ENCODE measurements at regions not wholly inside any gene's neighbourhood (a gene's known extent, or its start where the extent isn't known, plus 50 kb on each side); places are given as distances from the start of the nearest gene placed in this dataset.

DNA sequence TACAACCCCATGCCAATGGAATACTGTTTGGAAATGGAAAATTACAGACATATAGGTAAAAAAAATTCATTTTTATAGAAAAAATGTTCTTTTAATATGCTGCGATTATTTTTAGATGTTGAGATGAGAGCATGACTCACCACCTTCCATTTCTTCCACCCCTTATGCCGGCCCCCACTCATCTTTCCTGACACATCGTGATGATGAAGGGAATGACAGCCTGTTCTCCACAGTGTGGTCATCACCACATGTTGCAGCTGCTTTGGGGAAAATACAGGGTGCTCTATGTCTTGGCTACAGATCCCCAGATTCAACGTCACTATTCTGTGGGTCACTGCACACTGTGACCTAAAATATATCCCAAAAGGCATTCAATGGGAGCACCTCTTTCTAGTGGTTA, 916.2 kb downstream of the METTL15 start:
- H3K4me1 ChIP-seq (ENCODE audit: control insufficient read depth, low read length), result no peaks in the 10 kb centered on the region
- no peaks in the 10 kb centered on the region for H3K9me2 ChIP-seq (replicated peaks; ENCODE audit: control insufficient read depth, low read length)
- no peak overlapping the region for H3K4me3 ChIP-seq (ENCODE audit: low read length)
- no peaks in the 10 kb centered on the region for H3K27me3 ChIP-seq (ENCODE audit: control insufficient read depth, low read length)
- peaks cover 6% of the 10 kb centered on the region; the same call in 1 of the 2 replicates for H3K9me3 ChIP-seq (ENCODE audit: control insufficient read depth, insufficient read depth, low read length)
- H3K79me2 ChIP-seq (ENCODE audit: control insufficient read depth, low read length), result no peaks in the 10 kb centered on the region
- no peak overlapping the region for H3K4me2 ChIP-seq (ENCODE audit: low read length)
- no peak for TF ChIP-seq EZH2phosphoT487 (IDR thresholded peaks at IDR 0.05; ENCODE audit: borderline replicate concordance, low read length)
- TF ChIP-seq, protein P1, sequence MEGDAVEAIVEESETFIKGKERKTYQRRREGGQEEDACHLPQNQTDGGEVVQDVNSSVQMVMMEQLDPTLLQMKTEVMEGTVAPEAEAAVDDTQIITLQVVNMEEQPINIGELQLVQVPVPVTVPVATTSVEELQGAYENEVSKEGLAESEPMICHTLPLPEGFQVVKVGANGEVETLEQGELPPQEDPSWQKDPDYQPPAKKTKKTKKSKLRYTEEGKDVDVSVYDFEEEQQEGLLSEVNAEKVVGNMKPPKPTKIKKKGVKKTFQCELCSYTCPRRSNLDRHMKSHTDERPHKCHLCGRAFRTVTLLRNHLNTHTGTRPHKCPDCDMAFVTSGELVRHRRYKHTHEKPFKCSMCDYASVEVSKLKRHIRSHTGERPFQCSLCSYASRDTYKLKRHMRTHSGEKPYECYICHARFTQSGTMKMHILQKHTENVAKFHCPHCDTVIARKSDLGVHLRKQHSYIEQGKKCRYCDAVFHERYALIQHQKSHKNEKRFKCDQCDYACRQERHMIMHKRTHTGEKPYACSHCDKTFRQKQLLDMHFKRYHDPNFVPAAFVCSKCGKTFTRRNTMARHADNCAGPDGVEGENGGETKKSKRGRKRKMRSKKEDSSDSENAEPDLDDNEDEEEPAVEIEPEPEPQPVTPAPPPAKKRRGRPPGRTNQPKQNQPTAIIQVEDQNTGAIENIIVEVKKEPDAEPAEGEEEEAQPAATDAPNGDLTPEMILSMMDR (IDR thresholded peaks at IDR 0.05; ENCODE audit: low read depth, low read length, poor library complexity, severe bottlenecking), result no peak
- H3K27ac ChIP-seq (ENCODE audit: low read depth, low read length), result no peak overlapping the region
- no peaks in the 10 kb centered on the region for H3F3A ChIP-seq (ENCODE audit: control insufficient read depth, insufficient read depth)
- no peaks in the 10 kb centered on the region for H3K36me3 ChIP-seq (ENCODE audit: control insufficient read depth, low read length)
- H4K20me1 ChIP-seq (ENCODE audit: control insufficient read depth, insufficient read depth, low read depth, low read length), result no peaks in the 10 kb centered on the region

DNA sequence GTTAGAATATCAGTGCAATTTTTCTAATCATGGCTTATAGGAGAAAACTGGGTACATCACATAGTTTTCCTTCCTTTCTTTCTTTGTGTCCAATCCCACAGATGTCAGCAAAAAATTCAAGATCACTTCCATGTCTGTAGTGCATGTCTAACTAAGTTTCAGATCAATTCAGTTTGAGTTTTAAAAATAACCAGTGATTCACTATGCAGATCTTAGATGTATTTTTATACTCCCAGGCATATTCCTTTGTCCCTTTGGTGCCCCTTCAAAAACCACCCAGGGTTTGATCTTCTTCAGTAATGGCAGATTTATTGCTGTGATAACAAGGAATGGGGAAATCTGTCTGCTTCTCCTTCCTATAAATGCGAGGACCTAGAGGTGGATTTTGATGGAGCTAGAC, 915.6 kb downstream of the METTL15 start:
- TF ChIP-seq, protein P1 (IDR thresholded peaks at IDR 0.05; ENCODE audit: low read depth, low read length, poor library complexity, severe bottlenecking), result no peak
- TF ChIP-seq EZH2phosphoT487 (IDR thresholded peaks at IDR 0.05; ENCODE audit: borderline replicate concordance, low read length), result no peak
- Histone ChIP-seq H3K79me2 (ENCODE audit: control insufficient read depth, low read length) (no peaks in the 10 kb centered on the region), H3K9me3 (ENCODE audit: control insufficient read depth, insufficient read depth, low read length) (peaks cover 4% of the 10 kb centered on the region; the same call in 1 of the 2 replicates), H3K36me3 (ENCODE audit: control insufficient read depth, low read length) (no peaks in the 10 kb centered on the region), H4K20me1 (ENCODE audit: control insufficient read depth, insufficient read depth, low read depth, low read length) (no peaks in the 10 kb centered on the region), H3K4me3 (ENCODE audit: low read length) (no peak overlapping the region), H3K4me1 (ENCODE audit: control insufficient read depth, low read length) (no peaks in the 10 kb centered on the region), H3K27ac (ENCODE audit: low read depth, low read length) (no peak overlapping the region), H3K4me2 (ENCODE audit: low read length) (no peak overlapping the region), H3K27me3 (ENCODE audit: control insufficient read depth, low read length) (no peaks in the 10 kb centered on the region), H3K9me2 (replicated peaks; ENCODE audit: control insufficient read depth, low read length) (no peaks in the 10 kb centered on the region), H3F3A (ENCODE audit: control insufficient read depth, insufficient read depth) (no peaks in the 10 kb centered on the region)

DNA sequence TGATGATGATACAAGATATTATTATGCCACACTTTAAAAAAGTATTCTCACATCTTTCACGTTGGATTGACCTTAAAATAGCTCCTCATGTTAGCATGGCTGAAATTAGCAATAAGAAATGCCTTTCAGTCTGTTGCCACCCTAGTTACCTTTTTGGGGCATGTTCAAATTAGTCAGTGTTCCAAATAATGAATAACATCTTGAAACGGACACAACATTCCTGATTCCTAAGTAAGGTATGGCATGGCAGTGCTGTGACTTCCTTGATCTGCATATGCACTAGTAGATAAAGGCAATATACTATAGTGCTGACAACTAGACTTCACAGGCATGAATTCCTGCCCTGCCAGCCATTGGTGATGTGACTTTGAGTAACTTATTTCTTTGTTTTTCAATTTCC, 914.5 kb downstream of the METTL15 start:
- Histone ChIP-seq H3K9me3 (ENCODE audit: control insufficient read depth, insufficient read depth, low read length) (no peaks in the 10 kb centered on the region), H3K27ac (ENCODE audit: low read depth, low read length) (no peak overlapping the region), H3F3A (ENCODE audit: control insufficient read depth, insufficient read depth) (no peaks in the 10 kb centered on the region), H3K36me3 (ENCODE audit: control insufficient read depth, low read length) (no peaks in the 10 kb centered on the region), H3K9me2 (replicated peaks; ENCODE audit: control insufficient read depth, low read length) (no peaks in the 10 kb centered on the region), H4K20me1 (ENCODE audit: control insufficient read depth, insufficient read depth, low read depth, low read length) (no peaks in the 10 kb centered on the region), H3K4me1 (ENCODE audit: control insufficient read depth, low read length) (no peaks in the 10 kb centered on the region), H3K4me3 (ENCODE audit: low read length) (no peak overlapping the region), H3K4me2 (ENCODE audit: low read length) (no peak overlapping the region), H3K79me2 (ENCODE audit: control insufficient read depth, low read length) (no peaks in the 10 kb centered on the region), H3K27me3 (ENCODE audit: control insufficient read depth, low read length) (no peaks in the 10 kb centered on the region)
- no peak for TF ChIP-seq EZH2phosphoT487 (IDR thresholded peaks at IDR 0.05; ENCODE audit: borderline replicate concordance, low read length)
- TF ChIP-seq, protein P1 (IDR thresholded peaks at IDR 0.05; ENCODE audit: low read depth, low read length, poor library complexity, severe bottlenecking), result no peak

Data from DOHH2 (cell line).